Adrenal gland (tissue), 5 donors: ENCODE measurements at regions not wholly inside any gene's neighbourhood (a gene's known extent, or its start where the extent isn't known, plus 50 kb on each side); places are given as distances from the start of the nearest gene placed in this dataset.

Experiments
- POLR2A ChIP-seq, 2 donors: fragments of 450-650 bp; IDR thresholded peaks; one replicate each; pipeline ENCODE4 v1.6.1; 2017; ENCODE audit warnings: antibody characterized with exemption in 2 of 2, mild to moderate bottlenecking in 2 of 2, moderate library complexity in 1 of 2
- TF ChIP-seq, protein P1 (sequence below), 6 experiments: fragments of 450-650 bp in 4 of 6; fragments of 200-600 bp in 2 of 6; sonication (generic) in 1 of 6; IDR thresholded peaks; 1 replicate in 5 of 6; 2 replicates in 1 of 6; pipeline versions ENCODE4 v1.5.1 to v1.8.0; 2016 to 2021; ENCODE audit warnings: antibody characterized with exemption in 6 of 6, mild to moderate bottlenecking in 2 of 6, moderate library complexity in 1 of 6
- donor health status: DM: no; HTN: no; CAD: no.

DNA sequence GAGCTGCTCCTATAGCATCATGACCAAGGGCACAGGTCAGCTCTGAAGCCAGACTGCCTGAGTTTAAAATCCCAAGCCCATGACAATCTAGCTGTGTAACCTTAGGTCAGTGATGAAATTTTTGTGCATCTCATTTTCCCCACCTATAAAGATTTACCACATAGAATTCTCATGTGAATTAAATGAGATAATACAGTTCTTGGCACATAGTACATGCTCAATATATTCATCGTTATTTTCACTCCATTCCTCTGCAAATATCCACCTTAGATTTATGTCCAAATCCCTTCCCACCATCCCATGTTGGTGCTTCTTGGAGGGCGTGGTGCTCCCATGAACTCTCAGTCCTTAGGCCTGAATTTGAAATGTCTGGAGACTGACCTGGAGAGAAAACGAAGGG lies 300.1 kb downstream of the TLE3 start:
- TF ChIP-seq, protein P1, sequence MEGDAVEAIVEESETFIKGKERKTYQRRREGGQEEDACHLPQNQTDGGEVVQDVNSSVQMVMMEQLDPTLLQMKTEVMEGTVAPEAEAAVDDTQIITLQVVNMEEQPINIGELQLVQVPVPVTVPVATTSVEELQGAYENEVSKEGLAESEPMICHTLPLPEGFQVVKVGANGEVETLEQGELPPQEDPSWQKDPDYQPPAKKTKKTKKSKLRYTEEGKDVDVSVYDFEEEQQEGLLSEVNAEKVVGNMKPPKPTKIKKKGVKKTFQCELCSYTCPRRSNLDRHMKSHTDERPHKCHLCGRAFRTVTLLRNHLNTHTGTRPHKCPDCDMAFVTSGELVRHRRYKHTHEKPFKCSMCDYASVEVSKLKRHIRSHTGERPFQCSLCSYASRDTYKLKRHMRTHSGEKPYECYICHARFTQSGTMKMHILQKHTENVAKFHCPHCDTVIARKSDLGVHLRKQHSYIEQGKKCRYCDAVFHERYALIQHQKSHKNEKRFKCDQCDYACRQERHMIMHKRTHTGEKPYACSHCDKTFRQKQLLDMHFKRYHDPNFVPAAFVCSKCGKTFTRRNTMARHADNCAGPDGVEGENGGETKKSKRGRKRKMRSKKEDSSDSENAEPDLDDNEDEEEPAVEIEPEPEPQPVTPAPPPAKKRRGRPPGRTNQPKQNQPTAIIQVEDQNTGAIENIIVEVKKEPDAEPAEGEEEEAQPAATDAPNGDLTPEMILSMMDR (IDR thresholded peaks at IDR 0.05): no peak
- no peak for TF ChIP-seq POLR2A (IDR thresholded peaks at IDR 0.05)
